Activated naive CD4-positive, alpha-beta T cell treated with Interleukin-2 at 50 U/mL for 16 hours (primary cell): ENCODE measurements at regions not wholly inside any gene's neighbourhood (a gene's known extent, or its start where the extent isn't known, plus 50 kb on each side); places are given as distances from the start of the nearest gene placed in this dataset.

ENCODE experiments used
- DNase-seq: peaks from one replicate; pipeline ENCODE4 v3.0.0-alpha.2; 2020

- DNase-seq: no peak
Measured at GRCh38 chr14:61847861-61848260, 85.6 kb downstream of the SNAPC1 start.

GRCh38 chr14:61854898-61855297, 92.7 kb downstream of the SNAPC1 start:
- DNase-seq: no peak

GRCh38 chr14:61860294-61860918, 98.2 kb downstream of the SNAPC1 start:
- peak; percentile 73 for DNase-seq

GRCh38 chr14:61861320-61861865, 99.2 kb downstream of the SNAPC1 start:
- DNase-seq: no peak

GRCh38 chr14:61864329-61864898, 102.2 kb downstream of the SNAPC1 start:
- no peak for DNase-seq

- no peak for DNase-seq
Measured at GRCh38 chr14:61866932-61867920, 105.0 kb downstream of the SNAPC1 start.

- no peak for DNase-seq
Measured at GRCh38 chr14:61868846-61869245, 106.6 kb downstream of the SNAPC1 start.

- DNase-seq: no peak
Measured at GRCh38 chr14:61870163-61870562, 107.9 kb downstream of the SNAPC1 start.

GRCh38 chr14:61872452-61872851, 110.2 kb downstream of the SNAPC1 start:
- no peak for DNase-seq

- DNase-seq: no peak
Measured at GRCh38 chr14:61875483-61875882, 113.3 kb downstream of the SNAPC1 start.

- DNase-seq: no peak
Measured at GRCh38 chr14:61876362-61877034, 114.3 kb downstream of the SNAPC1 start.

GRCh38 chr14:61877035-61877390, 114.8 kb downstream of the SNAPC1 start:
- no peak for DNase-seq

- DNase-seq: no peak
Measured at GRCh38 chr14:61877768-61878167, 115.5 kb downstream of the SNAPC1 start.

GRCh38 chr14:61878931-61879330, 116.7 kb downstream of the SNAPC1 start:
- DNase-seq: no peak

GRCh38 chr14:61881046-61881445, 118.8 kb downstream of the SNAPC1 start:
- DNase-seq: no peak

- no peak for DNase-seq
Measured at GRCh38 chr14:61884711-61885110, 122.5 kb downstream of the SNAPC1 start.

GRCh38 chr14:61885203-61885961, 123.2 kb downstream of the SNAPC1 start:
- no peak for DNase-seq

- DNase-seq: no peak
Measured at GRCh38 chr14:61887628-61888027, 125.4 kb downstream of the SNAPC1 start.

GRCh38 chr14:61889914-61890351, 127.7 kb downstream of the SNAPC1 start:
- DNase-seq: peak; percentile 8

- DNase-seq: no peak
Measured at GRCh38 chr14:61891170-61891569, 128.9 kb downstream of the SNAPC1 start.

GRCh38 chr14:61891810-61892209, 129.6 kb downstream of the SNAPC1 start:
- DNase-seq: no peak

- DNase-seq: no peak
Measured at GRCh38 chr14:61893371-61893940, 131.2 kb downstream of the SNAPC1 start.
